ENCODE measurements at regions not wholly inside any gene's neighbourhood (a gene's known extent, or its start where the extent isn't known, plus 50 kb on each side); places are given as distances from the start of the nearest gene placed in this dataset.

DNA sequence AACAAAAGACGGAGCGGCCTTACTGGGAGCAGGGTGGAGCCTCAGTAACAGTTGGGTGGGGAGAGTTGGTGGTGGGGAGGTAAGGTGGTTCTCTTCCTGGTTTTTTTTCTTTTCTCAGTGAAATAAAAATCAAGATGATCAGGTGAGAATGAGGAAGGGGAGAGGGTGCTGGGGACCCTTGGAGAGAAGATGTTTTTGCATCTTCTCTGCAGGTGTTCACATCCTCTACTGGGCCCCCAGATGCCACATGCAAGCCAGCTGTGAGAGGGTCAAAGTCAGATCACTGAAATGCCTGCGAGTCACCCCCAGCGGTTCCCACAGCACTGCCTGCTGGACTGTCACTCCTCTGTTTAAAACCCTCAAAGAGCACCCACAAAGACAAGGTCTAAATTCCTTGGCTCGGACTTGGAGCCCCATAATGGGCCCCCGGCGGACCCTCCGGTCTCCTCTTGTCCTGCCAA lies 69.8 kb upstream of the FHL2 start:
- DNase-seq (ENCODE audit: low spot score) = no peak
- no peak overlapping the region for H3K4me3 ChIP-seq
- TF ChIP-seq POLR2A (IDR thresholded peaks at IDR 0.05) (no peak), POLR2AphosphoS5 (IDR thresholded peaks at IDR 0.05) (no peak)
- H3K36me3 ChIP-seq = no peaks in the 10 kb centered on the region
- H3K27me3 ChIP-seq (replicated peaks; ENCODE audit: insufficient read depth) = no peaks in the 10 kb centered on the region
- 78% methylated on average over 8 of the region's 8 CpGs for WGBS
- H3K4me1 ChIP-seq (replicated peaks) = no peaks in the 10 kb centered on the region
- H3K27ac ChIP-seq = no peak overlapping the region
- intact Hi-C loops (cut with DNase I) = no loop called here
- no peaks in the 10 kb centered on the region for H3K9me3 ChIP-seq

- H3K27ac ChIP-seq = no peak overlapping the region
- no peak for DNase-seq (ENCODE audit: low spot score)
- H3K27me3 ChIP-seq (replicated peaks; ENCODE audit: insufficient read depth) = no peaks in the 10 kb centered on the region
- no peaks in the 10 kb centered on the region for H3K9me3 ChIP-seq
- WGBS = 94% methylated on average over 2 of the region's 2 CpGs
- no peak overlapping the region for H3K4me3 ChIP-seq
- intact Hi-C loops (cut with DNase I) = no loop called here
- no peak for TF ChIP-seq CTCF (IDR thresholded peaks at IDR 0.05)
- no peaks in the 10 kb centered on the region for H3K36me3 ChIP-seq
- no peaks in the 10 kb centered on the region for H3K4me1 ChIP-seq (replicated peaks)
These were observed 65.5 kb upstream of the FHL2 start for GRCh38 chr2:105464325-105464724.

- Histone ChIP-seq H3K4me3 (no peak overlapping the region), H3K9me3 (no peaks in the 10 kb centered on the region), H3K27ac (peak overlapping the region; percentile 42 to 43), H3K4me1 (replicated peaks) (no peaks in the 10 kb centered on the region), H3K36me3 (no peaks in the 10 kb centered on the region), H3K27me3 (replicated peaks; ENCODE audit: insufficient read depth) (no peaks in the 10 kb centered on the region)
- 43% methylated on average over 6 of the region's 6 CpGs for WGBS
- intact Hi-C loops (cut with DNase I) = no loop called here
- TF ChIP-seq POLR2A (IDR thresholded peaks at IDR 0.05) (no peak), POLR2AphosphoS5 (IDR thresholded peaks at IDR 0.05) (peak; percentile 13)
- DNase-seq (ENCODE audit: low spot score) = no peak
These were observed 61.3 kb upstream of the FHL2 start for GRCh38 chr2:105460048-105460732.

GRCh38 chr2:105458076-105458475 lies 59.2 kb upstream of the FHL2 start:
- DNase-seq (ENCODE audit: low spot score) = no peak
- WGBS = 96% methylated on average over 6 of the region's 6 CpGs
- Histone ChIP-seq H3K36me3 (no peaks in the 10 kb centered on the region), H3K4me1 (replicated peaks) (no peaks in the 10 kb centered on the region), H3K27me3 (replicated peaks; ENCODE audit: insufficient read depth) (no peaks in the 10 kb centered on the region), H3K9me3 (no peaks in the 10 kb centered on the region), H3K4me3 (no peak overlapping the region), H3K27ac (no peak overlapping the region)
- intact Hi-C loops (cut with DNase I) = no loop called here
- TF ChIP-seq POLR2A (IDR thresholded peaks at IDR 0.05) (no peak), CTCF (IDR thresholded peaks at IDR 0.05) (no peak), POLR2AphosphoS5 (IDR thresholded peaks at IDR 0.05) (no peak)

- TF ChIP-seq POLR2A (IDR thresholded peaks at IDR 0.05) (no peak), CTCF (IDR thresholded peaks at IDR 0.05) (no peak), POLR2AphosphoS5 (IDR thresholded peaks at IDR 0.05) (peak; percentile 78)
- intact Hi-C loops (cut with DNase I) = no loop called here
- Histone ChIP-seq H3K9me3 (no peaks in the 10 kb centered on the region), H3K36me3 (no peaks in the 10 kb centered on the region), H3K4me1 (replicated peaks) (no peaks in the 10 kb centered on the region), H3K27ac (peak overlapping the region; percentile 1 to 55), H3K27me3 (replicated peaks; ENCODE audit: insufficient read depth) (no peaks in the 10 kb centered on the region), H3K4me3 (no peak overlapping the region)
- peak; percentile 90 for DNase-seq (ENCODE audit: low spot score)
- WGBS = 35% methylated on average over 3 of the region's 3 CpGs
These were observed 56.7 kb upstream of the FHL2 start for GRCh38 chr2:105455488-105456003.
